Endothelial cell of umbilical vein (primary cell): ENCODE measurements at regions not wholly inside any gene's neighbourhood (a gene's known extent, or its start where the extent isn't known, plus 50 kb on each side); places are given as distances from the start of the nearest gene placed in this dataset.

Source experiments
- BruUV-seq: library from RNA; stranded (reverse); fragments of 400-500 nt; replicated peaks from 2 replicates; lab custom pipeline; 2021; lab: Mats Ljungman, UMichigan
- CTCF ChIA-PET: fragments of 300-600, 350-600 bp; sonication (Branson Sonifier 250); formaldehyde crosslinking; loops from one replicate; lab custom pipeline; 2021; ENCODE audit warnings: antibody characterized with exemption, inconsistent platforms; lab: Charles Lee
- POLR2A ChIA-PET: fragments of 300-600, 350-600 bp; sonication (Branson Sonifier 250); formaldehyde crosslinking; loops from one replicate; lab custom pipeline; 2021; ENCODE audit warnings: antibody characterized with exemption, inconsistent platforms; lab: Charles Lee
- DNase-seq: peaks from one replicate; pipeline ENCODE4 v3.0.0-alpha.2; 2011; ENCODE audit warnings: low read depth, low spot score
- FAIRE-seq: peaks from 2 replicates; lab custom pipeline; 2011; peaks lifted over from hg19 to GRCh38; lab: Jason Lieb, UNC
- H2AFZ ChIP-seq: 2 replicates; pipeline ENCODE4 v1.6.0; 2012; ENCODE audit warnings: low read depth, low read length, control low read depth, inconsistent platforms
- H3K27ac ChIP-seq: 2 replicates; pipeline ENCODE4 v1.5.1; 2011; ENCODE audit warnings: low read depth, mild to moderate bottlenecking, control low read depth, low read length, moderate library complexity; ENCODE audit not compliant: insufficient read depth
- H3K27me3 ChIP-seq, 2 experiments: 2 replicates each; pipeline versions ENCODE4 v1.6.0 to v1.6.1; 2011; ENCODE audit warnings: low read length in 2 of 2, mixed read lengths in 1 of 2; ENCODE audit not compliant: control insufficient read depth in 2 of 2, insufficient read depth in 2 of 2
- H3K36me3 ChIP-seq, 2 experiments: 2 replicates in 1 of 2; 3 replicates in 1 of 2; pipeline ENCODE4 v1.5.1; 2011; ENCODE audit warnings: low read length in 2 of 2, mild to moderate bottlenecking in 1 of 2, moderate library complexity in 1 of 2; ENCODE audit not compliant: control insufficient read depth in 2 of 2, insufficient read depth in 2 of 2; ENCODE audit errors: extremely low read depth in 1 of 2
- H3K4me1 ChIP-seq: 3 replicates; pipeline ENCODE4 v1.5.1; 2011; ENCODE audit warnings: mild to moderate bottlenecking, low read length; ENCODE audit not compliant: control insufficient read depth, insufficient read depth; ENCODE audit errors: extremely low read depth
- H3K4me2 ChIP-seq: 2 replicates; pipeline ENCODE4 v1.6.1; 2011; ENCODE audit warnings: low read length, control low read depth, mixed read lengths; ENCODE audit not compliant: insufficient read depth
- H3K4me3 ChIP-seq, 3 experiments: fragments of 200-600 bp in 1 of 3; sonication (generic), shearing (Covaris generic) in 1 of 3; replicated peaks in 1 of 3; 2 replicates each; pipeline ENCODE4 v1.5.1; 2011 to 2016; ENCODE audit warnings: control low read depth in 3 of 3, low read length in 3 of 3, mild to moderate bottlenecking in 2 of 3, inconsistent platforms in 1 of 3, low read depth in 1 of 3, moderate library complexity in 1 of 3; ENCODE audit not compliant: insufficient read depth in 1 of 3
- H3K79me2 ChIP-seq: 2 replicates; pipeline ENCODE4 v1.6.0; 2012; ENCODE audit warnings: low read length, inconsistent platforms; ENCODE audit not compliant: control insufficient read depth, insufficient read depth
- H3K9ac ChIP-seq: replicated peaks from 2 replicates; pipeline ENCODE3; 2011; ENCODE audit warnings: low read length, control low read depth; ENCODE audit not compliant: insufficient read depth; ENCODE audit errors: extremely low read depth
- H3K9me1 ChIP-seq: replicated peaks from 3 replicates; pipeline ENCODE4 v1.6.0; 2011; ENCODE audit warnings: mild to moderate bottlenecking, low read length; ENCODE audit not compliant: control insufficient read depth, insufficient read depth; ENCODE audit errors: extremely low read depth
- H3K9me3 ChIP-seq: replicated peaks from 2 replicates; pipeline ENCODE4 v1.5.1; 2012; ENCODE audit warnings: low read length, inconsistent platforms; ENCODE audit not compliant: control insufficient read depth, insufficient read depth
- H4K20me1 ChIP-seq: replicated peaks from 2 replicates; pipeline ENCODE3; 2011; ENCODE audit warnings: mild to moderate bottlenecking, low read length; ENCODE audit not compliant: control insufficient read depth, insufficient read depth; ENCODE audit errors: extremely low read depth
- CTCF ChIP-seq, 2 donors: IDR thresholded peaks; 1 replicate in 1 of 2; 2 replicates in 1 of 2; pipeline ENCODE4 v1.5.1; 2011; ENCODE audit warnings: low read length in 2 of 2, mild to moderate bottlenecking in 2 of 2, moderate library complexity in 2 of 2, control low read depth in 1 of 2, inconsistent platforms in 1 of 2, low read depth in 1 of 2; ENCODE audit not compliant: insufficient read depth in 1 of 2; ENCODE audit errors: extremely low read depth in 1 of 2
- EZH2 ChIP-seq: IDR thresholded peaks from 2 replicates; pipeline ENCODE4 v1.6.1; 2012; ENCODE audit warnings: borderline replicate concordance, low read depth, mild to moderate bottlenecking, moderate library complexity, low read length, inconsistent platforms; ENCODE audit not compliant: severe bottlenecking
- FOS ChIP-seq: IDR thresholded peaks from 2 replicates; pipeline ENCODE4 v1.6.1; 2011; ENCODE audit warnings: mild to moderate bottlenecking, low read length, moderate library complexity, borderline replicate concordance; ENCODE audit not compliant: insufficient read depth
- GATA2 ChIP-seq: IDR thresholded peaks from 2 replicates; pipeline ENCODE4 v1.7.0; 2011; ENCODE audit warnings: low read depth, mild to moderate bottlenecking, moderate library complexity, mixed read lengths, low read length; ENCODE audit not compliant: insufficient read length, insufficient read depth
- JUN ChIP-seq: IDR thresholded peaks from 2 replicates; pipeline ENCODE4 v1.6.1; 2011; ENCODE audit warnings: borderline replicate concordance, low read depth; ENCODE audit not compliant: insufficient read length, insufficient read depth
- MAX ChIP-seq: IDR thresholded peaks from 2 replicates; pipeline ENCODE4 v1.6.1; 2011; ENCODE audit not compliant: insufficient read depth, insufficient read length
- MYC ChIP-seq: IDR thresholded peaks from one replicate; pipeline ENCODE4 v1.6.1; 2011; ENCODE audit warnings: mild to moderate bottlenecking, low read depth, low read length
- POLR2A ChIP-seq: IDR thresholded peaks from 2 replicates; pipeline ENCODE4 v1.6.1; 2012; ENCODE audit warnings: low read depth, mild to moderate bottlenecking, control low read depth, low read length
- POLR2AphosphoS5 ChIP-seq: IDR thresholded peaks from 2 replicates; pipeline ENCODE4 v1.6.1; 2012; ENCODE audit warnings: low read depth, mild to moderate bottlenecking, control low read depth, low read length, moderate library complexity; ENCODE audit not compliant: insufficient read depth
- dilution Hi-C: fragments of 300-500 bp; cut with MboI; formaldehyde crosslinking; loops from one replicate; pipeline ENCODE4 v1.15.0; 2019; ENCODE audit warnings: low sequenced_read_pairs; ENCODE audit not compliant: extremely low pct_ligation_motif_present
- intact Hi-C: fragments of 100-400 bp; cut with micrococcal nuclease; formaldehyde crosslinking; loops from one replicate; pipeline ENCODE4 v1.10.0; 2022

- no peaks in the 10 kb centered on the region for H3K4me1 ChIP-seq
- intact Hi-C loops (no loop called here), dilution Hi-C loops (no loop called here)
- no peaks in the 10 kb centered on the region for H3K79me2 ChIP-seq
- no peak for DNase-seq
- H3K36me3 ChIP-seq: no peaks in the 10 kb centered on the region
- no peak overlapping the region for H2AFZ ChIP-seq
- H3K9ac ChIP-seq: no peak overlapping the region
- no peak for FAIRE-seq
- H3K4me3 ChIP-seq: no peak overlapping the region
- TF ChIP-seq POLR2AphosphoS5: no peak
- TF ChIP-seq MAX: no peak
- TF ChIP-seq GATA2: no peak
- TF ChIP-seq MYC: no peak
- no peak for TF ChIP-seq JUN
- no peak for TF ChIP-seq CTCF (IDR thresholded peaks at IDR 0.05; ENCODE audit: extremely low read depth in 1 of 2, insufficient read depth in 1 of 2, low read depth in 1 of 2, low read length in 2 of 2)
- TF ChIP-seq POLR2A: no peak
- ChIA-PET POLR2A (no interaction called here), CTCF (interaction anchor here (0.6 kb wide), 1 partner anchor 18 kb away, joined by 4 read pairs; no protein-coding TSS in a partner anchor)
- no peaks in the 10 kb centered on the region for H3K27me3 ChIP-seq
- H3K27ac ChIP-seq: no peak overlapping the region
- no peaks in the 10 kb centered on the region for H4K20me1 ChIP-seq
- H3K4me2 ChIP-seq: no peak overlapping the region
- peaks cover 3% of the 10 kb centered on the region for H3K9me3 ChIP-seq
- no peaks in the 10 kb centered on the region for H3K9me1 ChIP-seq
- BruUV-seq: no TSS peak
Measured at GRCh38 chr18:65459741-65460140, 291.1 kb upstream of the CDH7 start.

GRCh38 chr18:65458871-65459270 is 291.9 kb upstream of the CDH7 start:
- H3K27me3 ChIP-seq: no peaks in the 10 kb centered on the region
- H3K36me3 ChIP-seq: no peaks in the 10 kb centered on the region
- no peak overlapping the region for H3K4me2 ChIP-seq
- no peaks in the 10 kb centered on the region for H3K9me1 ChIP-seq
- H3K4me1 ChIP-seq: no peaks in the 10 kb centered on the region
- no peaks in the 10 kb centered on the region for H4K20me1 ChIP-seq
- no peak overlapping the region for H3K27ac ChIP-seq
- POLR2A ChIA-PET: no interaction called here
- FAIRE-seq: no peak
- TF ChIP-seq JUN (no peak), MAX (no peak), POLR2A (no peak), FOS (no peak), EZH2 (no peak), CTCF (IDR thresholded peaks at IDR 0.05; ENCODE audit: extremely low read depth in 1 of 2, insufficient read depth in 1 of 2, low read depth in 1 of 2, low read length in 2 of 2) (no peak), POLR2AphosphoS5 (no peak), MYC (no peak), GATA2 (no peak)
- no peaks in the 10 kb centered on the region for H3K79me2 ChIP-seq
- H3K9ac ChIP-seq: no peak overlapping the region
- no TSS peak for BruUV-seq
- H3K4me3 ChIP-seq: no peak overlapping the region
- intact Hi-C loops: no loop called here
- dilution Hi-C loops: no loop called here
- peaks cover 5% of the 10 kb centered on the region for H3K9me3 ChIP-seq
- DNase-seq: no peak
- H2AFZ ChIP-seq: no peak overlapping the region
- CTCF ChIA-PET: interaction anchor here (0.6 kb wide), 1 partner anchor 19 kb away, joined by 4 read pairs; no protein-coding TSS in a partner anchor
